ENCODE measurements at regions not wholly inside any gene's neighbourhood (a gene's known extent, or its start where the extent isn't known, plus 50 kb on each side); places are given as distances from the start of the nearest gene placed in this dataset.

DNA sequence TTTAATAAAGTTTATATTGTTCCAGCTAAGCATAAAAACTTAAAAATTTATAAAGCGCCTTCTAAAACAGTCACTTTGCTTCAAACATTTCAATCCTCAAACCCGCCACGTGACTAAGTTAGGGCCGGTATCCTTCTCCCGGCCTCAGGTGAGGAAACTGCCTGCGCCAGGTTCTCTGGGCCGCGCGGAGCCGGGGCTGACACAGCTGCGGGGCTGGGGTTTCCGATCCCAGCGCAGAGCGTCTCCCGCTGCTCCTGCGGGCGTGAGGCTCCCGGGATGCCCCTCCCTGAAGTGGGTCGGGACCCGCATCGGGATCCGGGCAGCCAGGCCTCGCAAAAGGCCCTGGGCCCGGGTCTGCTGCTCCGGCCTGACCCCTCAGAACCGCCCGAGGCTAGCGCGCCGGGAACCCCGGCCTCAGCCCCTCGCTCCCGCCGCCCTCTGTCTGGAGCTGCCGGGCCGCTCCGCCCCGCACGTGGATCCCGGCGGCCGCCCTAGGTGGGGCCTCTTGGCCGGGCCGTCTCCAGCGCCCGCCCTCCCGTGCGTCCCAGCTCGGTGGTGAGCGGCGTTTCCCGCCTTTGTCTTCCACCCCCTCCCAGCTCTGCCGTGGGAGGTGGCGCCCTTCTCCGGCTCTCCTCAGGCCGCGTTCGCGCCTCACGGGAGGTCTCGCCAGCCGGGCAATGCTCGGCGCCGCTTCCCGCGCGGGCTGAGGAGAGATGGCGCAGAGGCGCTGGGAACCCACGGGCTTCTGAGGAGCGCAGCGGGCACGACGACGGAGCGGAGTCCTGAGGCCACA, 267.9 kb downstream of the DLL1 start:
- Histone ChIP-seq H3K4me1 (ENCODE audit: control insufficient read depth in 1 of 2, insufficient read depth in 2 of 2, low read length in 2 of 2) (peaks cover 20 to 23% of the 10 kb centered on the region in 2 experiments), H3K4me3 (ENCODE audit: low read depth, low read length) (no peak overlapping the region), H2BK120ac (ENCODE audit: insufficient read depth, low read length, poor library complexity) (peak overlapping the region; percentile 18), H2AK5ac (ENCODE audit: low read length) (peak overlapping the region; percentile 71), H3K79me2 (ENCODE audit: control insufficient read depth, insufficient read depth, low read length, poor library complexity) (no peaks in the 10 kb centered on the region), H3K14ac (ENCODE audit: low read length) (no peak overlapping the region), H4K91ac (ENCODE audit: low read depth, low read length) (peak overlapping the region; percentile 51), H3K18ac (ENCODE audit: low read length) (no peak overlapping the region), H3K4ac (ENCODE audit: low read depth, low read length) (no peak overlapping the region), H3K9ac (ENCODE audit: low read length) (no peak overlapping the region), H2BK5ac (ENCODE audit: low read depth, low read length, poor library complexity) (no peak overlapping the region), H3K79me1 (ENCODE audit: low read length) (peaks cover 13% of the 10 kb centered on the region), H4K12ac (ENCODE audit: low read depth, low read length) (no peak overlapping the region), H3K27me3 (ENCODE audit: insufficient read depth, low read length) (no peaks in the 10 kb centered on the region), H2AFZ (ENCODE audit: insufficient read depth, low read length, poor library complexity) (no peak overlapping the region), H3K4me2 (ENCODE audit: low read length) (no peak overlapping the region), H4K8ac (ENCODE audit: low read depth, low read length) (no peak overlapping the region), H2BK12ac (ENCODE audit: low read length) (peak overlapping the region; percentile 29), H3K27ac (ENCODE audit: low read depth, low read length) (no peak overlapping the region), H3K36me3 (ENCODE audit: control insufficient read depth in 1 of 2, insufficient read depth in 2 of 2, low read length in 2 of 2) (no peaks in the 10 kb centered on the region), H3K9me3 (ENCODE audit: insufficient read depth, low read depth, low read length) (peaks cover 5% of the 10 kb centered on the region), H3K23ac (ENCODE audit: low read length) (no peak overlapping the region)
- DNase-seq = no peak
- no CpG with 5 or more reads among the region's 77 CpGs for WGBS (ENCODE audit: extremely low coverage, insufficient coverage, insufficient read length)

DNA sequence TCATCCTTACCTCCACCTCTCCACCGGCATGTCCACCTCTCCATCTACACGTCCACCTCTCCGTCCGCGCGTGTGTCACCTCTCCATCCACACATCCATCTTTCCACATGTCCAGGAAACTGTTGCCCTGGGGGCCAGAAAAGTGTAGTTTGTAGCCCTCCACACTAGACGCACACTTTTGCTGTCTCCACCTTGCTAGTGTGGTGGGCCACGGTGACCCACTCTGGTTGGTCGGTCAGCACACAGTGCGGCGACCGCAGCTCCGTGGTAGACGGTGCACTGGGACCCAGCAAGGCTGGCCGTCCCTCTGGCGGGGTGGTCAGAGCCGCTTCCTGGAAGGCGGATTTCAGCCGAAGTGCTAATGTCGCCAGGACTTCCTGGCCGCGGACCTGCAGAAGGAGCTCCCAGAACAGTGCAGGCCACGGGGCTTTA, 268.6 kb downstream of the DLL1 start:
- Histone ChIP-seq H3K9me3 (ENCODE audit: insufficient read depth, low read depth, low read length) (peaks cover 5% of the 10 kb centered on the region), H3K18ac (ENCODE audit: low read length) (no peak overlapping the region), H3K79me2 (ENCODE audit: control insufficient read depth, insufficient read depth, low read length, poor library complexity) (no peaks in the 10 kb centered on the region), H3K14ac (ENCODE audit: low read length) (no peak overlapping the region), H4K8ac (ENCODE audit: low read depth, low read length) (no peak overlapping the region), H3K79me1 (ENCODE audit: low read length) (peaks cover 13% of the 10 kb centered on the region), H3K4me1 (ENCODE audit: control insufficient read depth in 1 of 2, insufficient read depth in 2 of 2, low read length in 2 of 2) (peaks cover 18 to 20% of the 10 kb centered on the region in 2 experiments), H3K4me2 (ENCODE audit: low read length) (no peak overlapping the region), H3K27me3 (ENCODE audit: insufficient read depth, low read length) (no peaks in the 10 kb centered on the region), H4K12ac (ENCODE audit: low read depth, low read length) (no peak overlapping the region), H3K4ac (ENCODE audit: low read depth, low read length) (no peak overlapping the region), H2BK120ac (ENCODE audit: insufficient read depth, low read length, poor library complexity) (no peak overlapping the region), H3K36me3 (ENCODE audit: control insufficient read depth in 1 of 2, insufficient read depth in 2 of 2, low read length in 2 of 2) (no peaks in the 10 kb centered on the region), H2BK12ac (ENCODE audit: low read length) (peak overlapping the region; percentile 41), H3K27ac (ENCODE audit: low read depth, low read length) (no peak overlapping the region), H3K4me3 (ENCODE audit: low read depth, low read length) (no peak overlapping the region), H3K23ac (ENCODE audit: low read length) (no peak overlapping the region), H4K91ac (ENCODE audit: low read depth, low read length) (no peak overlapping the region), H2AFZ (ENCODE audit: insufficient read depth, low read length, poor library complexity) (no peak overlapping the region), H2BK5ac (ENCODE audit: low read depth, low read length, poor library complexity) (no peak overlapping the region), H2AK5ac (ENCODE audit: low read length) (peak overlapping the region; percentile 15), H3K9ac (ENCODE audit: low read length) (no peak overlapping the region)
- no CpG with 5 or more reads among the region's 23 CpGs for WGBS (ENCODE audit: extremely low coverage, insufficient coverage, insufficient read length)
- DNase-seq = no peak

GRCh38 chr6:170021579-170021978, 269.3 kb downstream of the DLL1 start:
- Histone ChIP-seq H3K27ac (ENCODE audit: low read depth, low read length) (no peak overlapping the region), H3K9ac (ENCODE audit: low read length) (no peak overlapping the region), H3K4ac (ENCODE audit: low read depth, low read length) (no peak overlapping the region), H3K27me3 (ENCODE audit: insufficient read depth, low read length) (no peaks in the 10 kb centered on the region), H3K36me3 (ENCODE audit: control insufficient read depth in 1 of 2, insufficient read depth in 2 of 2, low read length in 2 of 2) (no peaks in the 10 kb centered on the region), H3K4me2 (ENCODE audit: low read length) (no peak overlapping the region), H4K12ac (ENCODE audit: low read depth, low read length) (no peak overlapping the region), H3K14ac (ENCODE audit: low read length) (no peak overlapping the region), H3K4me1 (ENCODE audit: control insufficient read depth in 1 of 2, insufficient read depth in 2 of 2, low read length in 2 of 2) (peaks cover 13 to 16% of the 10 kb centered on the region in 2 experiments), H3K9me3 (ENCODE audit: insufficient read depth, low read depth, low read length) (peaks cover 5% of the 10 kb centered on the region), H4K8ac (ENCODE audit: low read depth, low read length) (no peak overlapping the region), H4K91ac (ENCODE audit: low read depth, low read length) (no peak overlapping the region), H2AK5ac (ENCODE audit: low read length) (no peak overlapping the region), H3K4me3 (ENCODE audit: low read depth, low read length) (peak overlapping the region; percentile 31), H2BK5ac (ENCODE audit: low read depth, low read length, poor library complexity) (no peak overlapping the region), H2AFZ (ENCODE audit: insufficient read depth, low read length, poor library complexity) (no peak overlapping the region), H3K18ac (ENCODE audit: low read length) (no peak overlapping the region), H2BK12ac (ENCODE audit: low read length) (no peak overlapping the region), H3K79me2 (ENCODE audit: control insufficient read depth, insufficient read depth, low read length, poor library complexity) (no peaks in the 10 kb centered on the region), H2BK120ac (ENCODE audit: insufficient read depth, low read length, poor library complexity) (no peak overlapping the region), H3K23ac (ENCODE audit: low read length) (no peak overlapping the region), H3K79me1 (ENCODE audit: low read length) (peaks cover 10% of the 10 kb centered on the region)
- DNase-seq = no peak
- WGBS (ENCODE audit: extremely low coverage, insufficient coverage, insufficient read length) = no CpG with 5 or more reads among the region's 9 CpGs

DNA sequence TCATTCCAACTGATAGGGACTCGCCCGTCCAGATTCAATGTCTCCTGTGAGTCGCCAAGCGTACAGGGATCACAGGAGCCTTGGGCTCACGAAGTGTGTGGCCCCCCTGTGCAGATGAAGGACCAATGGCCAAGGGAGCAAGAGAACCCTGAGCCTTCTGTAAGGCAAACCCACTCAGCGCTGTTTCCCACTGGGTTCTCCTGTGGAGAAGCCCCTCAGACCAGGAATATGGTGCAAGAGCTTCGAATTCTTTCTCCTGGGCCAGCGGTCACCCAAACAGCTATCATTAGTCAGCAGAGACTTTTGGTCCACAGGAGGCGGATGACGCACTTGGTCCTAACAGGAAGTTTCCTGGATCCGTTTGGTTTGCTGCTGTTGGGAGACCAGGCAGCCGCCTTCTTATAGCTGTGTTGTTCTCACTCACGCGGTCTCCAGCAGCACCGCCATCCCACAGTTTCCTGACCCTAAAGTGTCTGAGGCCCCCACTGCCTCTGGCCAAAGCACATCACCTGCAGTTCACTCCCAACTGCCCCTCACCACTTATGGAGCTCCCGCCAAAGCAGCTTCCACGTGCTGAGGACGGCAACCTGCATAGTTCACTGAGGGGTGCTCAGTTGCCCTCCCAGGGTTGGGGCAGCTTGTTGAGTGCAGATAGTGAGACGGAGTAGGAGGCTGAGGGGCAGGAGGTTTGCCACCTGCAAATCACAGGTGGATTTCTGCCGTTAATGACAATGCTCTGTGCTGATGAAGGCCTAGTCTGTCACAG, 268.6 kb downstream of the ERMARD start:
- H3K27ac ChIP-seq (ENCODE audit: low read depth, low read length) = no peak overlapping the region
- H3K36me3 ChIP-seq (ENCODE audit: control insufficient read depth in 1 of 2, insufficient read depth in 2 of 2, low read length in 2 of 2) = no peaks in the 10 kb centered on the region
- DNase-seq = no peak
- peak overlapping the region; percentile 31 for H2BK12ac ChIP-seq (ENCODE audit: low read length)
- no peaks in the 10 kb centered on the region for H3K27me3 ChIP-seq (ENCODE audit: insufficient read depth, low read length)
- no peak overlapping the region for H2AFZ ChIP-seq (ENCODE audit: insufficient read depth, low read length, poor library complexity)
- H3K4me2 ChIP-seq (ENCODE audit: low read length) = no peak overlapping the region
- peaks cover 0 to 3% of the 10 kb centered on the region in 2 experiments for H3K4me1 ChIP-seq (ENCODE audit: control insufficient read depth in 1 of 2, insufficient read depth in 2 of 2, low read length in 2 of 2)
- no peak overlapping the region for H4K8ac ChIP-seq (ENCODE audit: low read depth, low read length)
- H2AK5ac ChIP-seq (ENCODE audit: low read length) = no peak overlapping the region
- H3K9me3 ChIP-seq (ENCODE audit: insufficient read depth, low read depth, low read length) = peaks cover 5% of the 10 kb centered on the region
- H3K14ac ChIP-seq (ENCODE audit: low read length) = no peak overlapping the region
- no CpG with 5 or more reads among the region's 20 CpGs for WGBS (ENCODE audit: extremely low coverage, insufficient coverage, insufficient read length)
- H3K23ac ChIP-seq (ENCODE audit: low read length) = no peak overlapping the region
- H4K91ac ChIP-seq (ENCODE audit: low read depth, low read length) = no peak overlapping the region
- H3K79me2 ChIP-seq (ENCODE audit: control insufficient read depth, insufficient read depth, low read length, poor library complexity) = no peaks in the 10 kb centered on the region
- no peak overlapping the region for H3K4ac ChIP-seq (ENCODE audit: low read depth, low read length)
- no peak overlapping the region for H2BK5ac ChIP-seq (ENCODE audit: low read depth, low read length, poor library complexity)
- no peak overlapping the region for H3K4me3 ChIP-seq (ENCODE audit: low read depth, low read length)
- no peak overlapping the region for H3K9ac ChIP-seq (ENCODE audit: low read length)
- no peak overlapping the region for H3K18ac ChIP-seq (ENCODE audit: low read length)
- H4K12ac ChIP-seq (ENCODE audit: low read depth, low read length) = no peak overlapping the region
- H2BK120ac ChIP-seq (ENCODE audit: insufficient read depth, low read length, poor library complexity) = no peak overlapping the region
- H3K79me1 ChIP-seq (ENCODE audit: low read length) = no peaks in the 10 kb centered on the region

All from trophoblast cell (in vitro differentiated cells and primary cell).